Smooth muscle cell (in vitro differentiated cells): ENCODE measurements at regions not wholly inside any gene's neighbourhood (a gene's known extent, or its start where the extent isn't known, plus 50 kb on each side); places are given as distances from the start of the nearest gene placed in this dataset.

ENCODE experiments used
- DNase-seq: peaks from one replicate; lab custom pipeline; 2025; ENCODE audit not compliant: unreplicated experiment; lab: John Stamatoyannopoulos, UW
- H2AFZ ChIP-seq: fragments of 200-600 bp; sonication (generic); 2 replicates; pipeline ENCODE4 v1.6.0; 2016; ENCODE audit warnings: antibody characterized with exemption, low read depth, mild to moderate bottlenecking
- H3F3A ChIP-seq: fragments of 200-600 bp; sonication (generic); 2 replicates; pipeline ENCODE4 v1.6.0; 2017; ENCODE audit warnings: antibody characterized with exemption, low read depth
- H3K27ac ChIP-seq: fragments of 200-600 bp; sonication (generic); 2 replicates; pipeline ENCODE4 v1.5.1; 2016; ENCODE audit warnings: low read depth, mild to moderate bottlenecking
- H3K27me3 ChIP-seq: fragments of 200-600 bp; sonication (generic); 2 replicates; pipeline ENCODE4 v1.6.1; 2016; ENCODE audit warnings: low read depth, mild to moderate bottlenecking
- H3K36me3 ChIP-seq: fragments of 200-600 bp; sonication (generic); 2 replicates; pipeline ENCODE4 v1.5.1; 2016; ENCODE audit warnings: low read depth
- H3K4me1 ChIP-seq: fragments of 200-600 bp; sonication (generic); 2 replicates; pipeline ENCODE4 v1.5.1; 2016; ENCODE audit warnings: low read depth
- H3K4me2 ChIP-seq: fragments of 200-600 bp; sonication (generic); 2 replicates; pipeline ENCODE4 v1.6.0; 2016; ENCODE audit warnings: mild to moderate bottlenecking
- H3K4me3 ChIP-seq: fragments of 200-600 bp; sonication (generic); 2 replicates; pipeline ENCODE4 v1.5.1; 2016; ENCODE audit warnings: mild to moderate bottlenecking
- H3K79me2 ChIP-seq: fragments of 200-600 bp; sonication (generic); 2 replicates; pipeline ENCODE4 v1.6.0; 2016; ENCODE audit warnings: low read depth, mild to moderate bottlenecking
- H3K9ac ChIP-seq: fragments of 200-600 bp; sonication (generic); 2 replicates; pipeline ENCODE4 v1.6.0; 2016; ENCODE audit warnings: low read depth
- H3K9me3 ChIP-seq: fragments of 200-600 bp; sonication (generic); replicated peaks from 2 replicates; pipeline ENCODE4 v1.5.1; 2016; ENCODE audit warnings: low read depth
- H4K20me1 ChIP-seq: fragments of 200-600 bp; sonication (generic); 2 replicates; pipeline ENCODE4 v1.6.0; 2016; ENCODE audit warnings: low read depth
- CTCF ChIP-seq: fragments of 200-600 bp; sonication (generic); IDR thresholded peaks from 2 replicates; pipeline ENCODE4 v1.5.1; 2017; ENCODE audit warnings: borderline replicate concordance, mild to moderate bottlenecking, antibody characterized with exemption; ENCODE audit not compliant: insufficient read depth, poor library complexity, severe bottlenecking
- WGBS: methylation state at CpG from one replicate; pipeline ENCODE4 v1.1.7; 2016; ENCODE audit warnings: low lambda C conversion rate; 5-methylcytosine and 5-hydroxymethylcytosine counted together

GRCh38 chr2:458425-458815, 170.5 kb upstream of the ALKAL2 start:
- no peaks in the 10 kb centered on the region for H3F3A ChIP-seq
- H3K4me2 ChIP-seq: no peak overlapping the region
- H3K27me3 ChIP-seq: no peaks in the 10 kb centered on the region
- H3K4me3 ChIP-seq: no peak overlapping the region
- H3K79me2 ChIP-seq: no peaks in the 10 kb centered on the region
- H3K27ac ChIP-seq: no peak overlapping the region
- no peak for TF ChIP-seq CTCF
- H4K20me1 ChIP-seq: no peaks in the 10 kb centered on the region
- no peaks in the 10 kb centered on the region for H3K36me3 ChIP-seq
- no peak overlapping the region for H2AFZ ChIP-seq
- no peaks in the 10 kb centered on the region for H3K9me3 ChIP-seq
- 62% methylated on average over 3 of the region's 3 CpGs for WGBS
- H3K9ac ChIP-seq: no peak overlapping the region
- no peaks in the 10 kb centered on the region for H3K4me1 ChIP-seq
- DNase-seq: no peak

GRCh38 chr2:457792-458424, 170.0 kb upstream of the ALKAL2 start:
- no peaks in the 10 kb centered on the region for H4K20me1 ChIP-seq
- H3K9ac ChIP-seq: no peak overlapping the region
- no peak overlapping the region for H3K4me2 ChIP-seq
- no peaks in the 10 kb centered on the region for H3K4me1 ChIP-seq
- no peaks in the 10 kb centered on the region for H3K36me3 ChIP-seq
- no peaks in the 10 kb centered on the region for H3K79me2 ChIP-seq
- H2AFZ ChIP-seq: no peak overlapping the region
- H3K27ac ChIP-seq: no peak overlapping the region
- TF ChIP-seq CTCF: no peak
- no peaks in the 10 kb centered on the region for H3F3A ChIP-seq
- H3K9me3 ChIP-seq: no peaks in the 10 kb centered on the region
- DNase-seq: no peak
- 71% methylated on average over 8 of the region's 8 CpGs for WGBS
- no peaks in the 10 kb centered on the region for H3K27me3 ChIP-seq
- H3K4me3 ChIP-seq: no peak overlapping the region

GRCh38 chr2:457262-457661, 169.4 kb upstream of the ALKAL2 start:
- H3K9ac ChIP-seq: no peak overlapping the region
- no peak overlapping the region for H3K4me2 ChIP-seq
- no peak for DNase-seq
- no peaks in the 10 kb centered on the region for H3K27me3 ChIP-seq
- H3K4me1 ChIP-seq: no peaks in the 10 kb centered on the region
- H3F3A ChIP-seq: no peaks in the 10 kb centered on the region
- TF ChIP-seq CTCF: no peak
- H4K20me1 ChIP-seq: no peaks in the 10 kb centered on the region
- no peak overlapping the region for H3K27ac ChIP-seq
- H3K9me3 ChIP-seq: no peaks in the 10 kb centered on the region
- H3K79me2 ChIP-seq: no peaks in the 10 kb centered on the region
- no peak overlapping the region for H2AFZ ChIP-seq
- no peak overlapping the region for H3K4me3 ChIP-seq
- 88% methylated on average over 1 of the region's 1 CpG for WGBS
- no peaks in the 10 kb centered on the region for H3K36me3 ChIP-seq

GRCh38 chr2:455913-456312, 168.0 kb upstream of the ALKAL2 start:
- no peak overlapping the region for H3K4me2 ChIP-seq
- no peak overlapping the region for H3K9ac ChIP-seq
- no peak overlapping the region for H2AFZ ChIP-seq
- no peaks in the 10 kb centered on the region for H4K20me1 ChIP-seq
- no peak overlapping the region for H3K27ac ChIP-seq
- no peaks in the 10 kb centered on the region for H3K4me1 ChIP-seq
- no peaks in the 10 kb centered on the region for H3K36me3 ChIP-seq
- 82% methylated on average over 2 of the region's 2 CpGs for WGBS
- no peaks in the 10 kb centered on the region for H3K9me3 ChIP-seq
- no peaks in the 10 kb centered on the region for H3K27me3 ChIP-seq
- H3F3A ChIP-seq: no peaks in the 10 kb centered on the region
- no peaks in the 10 kb centered on the region for H3K79me2 ChIP-seq
- no peak for DNase-seq
- no peak for TF ChIP-seq CTCF
- no peak overlapping the region for H3K4me3 ChIP-seq
